Suprapubic skin (tissue), 4 donors: ENCODE measurements at regions not wholly inside any gene's neighbourhood (a gene's known extent, or its start where the extent isn't known, plus 50 kb on each side); places are given as distances from the start of the nearest gene placed in this dataset.

Experiments used
- DNase-seq, 2 donors: peaks; one replicate each; pipeline ENCODE4 v3.0.0-alpha.2; 2019; ENCODE audit warnings: low spot score in 2 of 2
- H3K27ac ChIP-seq: fragments of 200-600 bp; sonication (generic); one replicate; pipeline ENCODE4 v1.5.1; 2019
- H3K27me3 ChIP-seq: fragments of 200-600 bp; sonication (generic); one replicate; pipeline ENCODE4 v1.5.1; 2019
- H3K36me3 ChIP-seq: fragments of 200-600 bp; sonication (generic); one replicate; pipeline ENCODE4 v1.5.1; 2019
- H3K4me1 ChIP-seq: fragments of 200-600 bp; sonication (generic); one replicate; pipeline ENCODE4 v1.5.1; 2019
- H3K4me3 ChIP-seq: fragments of 200-600 bp; sonication (generic); one replicate; pipeline ENCODE4 v1.5.1; 2019; ENCODE audit warnings: mild to moderate bottlenecking
- H3K9me3 ChIP-seq: fragments of 200-600 bp; sonication (generic); one replicate; pipeline ENCODE4 v1.5.1; 2019
- EP300 ChIP-seq: sonication (generic); formaldehyde crosslinking; IDR thresholded peaks from one replicate; pipeline ENCODE4 v1.6.1; 2017; ENCODE audit warnings: antibody characterized with exemption
- WGBS: methylation state at CpG from one replicate; pipeline ENCODE4 v1.1.5; 2018; 5-methylcytosine and 5-hydroxymethylcytosine counted together

- no peak overlapping the region for H3K4me3 ChIP-seq
- no peak for DNase-seq
- H3K4me1 ChIP-seq, result no peaks in the 10 kb centered on the region
- no peaks in the 10 kb centered on the region for H3K27me3 ChIP-seq
- H3K36me3 ChIP-seq, result no peaks in the 10 kb centered on the region
- 67% methylated on average over 4 of the region's 4 CpGs for WGBS
- no peak for TF ChIP-seq EP300
- no peak overlapping the region for H3K27ac ChIP-seq
- H3K9me3 ChIP-seq, result no peaks in the 10 kb centered on the region
These were observed 53.5 kb upstream of the TCF4 start for GRCh38 chr18:55641486-55641885.
